Endothelial cell of umbilical vein (primary cell): ENCODE measurements at regions not wholly inside any gene's neighbourhood (a gene's known extent, or its start where the extent isn't known, plus 50 kb on each side); places are given as distances from the start of the nearest gene placed in this dataset.

Source experiments
- BruUV-seq: library from RNA; stranded (reverse); fragments of 400-500 nt; replicated peaks from 2 replicates; lab custom pipeline; 2021; lab: Mats Ljungman, UMichigan
- CTCF ChIA-PET: fragments of 300-600, 350-600 bp; sonication (Branson Sonifier 250); formaldehyde crosslinking; loops from one replicate; lab custom pipeline; 2021; ENCODE audit warnings: antibody characterized with exemption, inconsistent platforms; lab: Charles Lee
- POLR2A ChIA-PET: fragments of 300-600, 350-600 bp; sonication (Branson Sonifier 250); formaldehyde crosslinking; loops from one replicate; lab custom pipeline; 2021; ENCODE audit warnings: antibody characterized with exemption, inconsistent platforms; lab: Charles Lee
- DNase-seq: peaks from one replicate; pipeline ENCODE4 v3.0.0-alpha.2; 2011; ENCODE audit warnings: low read depth, low spot score
- FAIRE-seq: peaks from 2 replicates; lab custom pipeline; 2011; peaks lifted over from hg19 to GRCh38; lab: Jason Lieb, UNC
- H2AFZ ChIP-seq: 2 replicates; pipeline ENCODE4 v1.6.0; 2012; ENCODE audit warnings: low read depth, low read length, control low read depth, inconsistent platforms
- H3K27ac ChIP-seq: 2 replicates; pipeline ENCODE4 v1.5.1; 2011; ENCODE audit warnings: low read depth, mild to moderate bottlenecking, control low read depth, low read length, moderate library complexity; ENCODE audit not compliant: insufficient read depth
- H3K27me3 ChIP-seq, 2 experiments: 2 replicates each; pipeline versions ENCODE4 v1.6.0 to v1.6.1; 2011; ENCODE audit warnings: low read length in 2 of 2, mixed read lengths in 1 of 2; ENCODE audit not compliant: control insufficient read depth in 2 of 2, insufficient read depth in 2 of 2
- H3K36me3 ChIP-seq, 2 experiments: 2 replicates in 1 of 2; 3 replicates in 1 of 2; pipeline ENCODE4 v1.5.1; 2011; ENCODE audit warnings: low read length in 2 of 2, mild to moderate bottlenecking in 1 of 2, moderate library complexity in 1 of 2; ENCODE audit not compliant: control insufficient read depth in 2 of 2, insufficient read depth in 2 of 2; ENCODE audit errors: extremely low read depth in 1 of 2
- H3K4me1 ChIP-seq: 3 replicates; pipeline ENCODE4 v1.5.1; 2011; ENCODE audit warnings: mild to moderate bottlenecking, low read length; ENCODE audit not compliant: control insufficient read depth, insufficient read depth; ENCODE audit errors: extremely low read depth
- H3K4me2 ChIP-seq: 2 replicates; pipeline ENCODE4 v1.6.1; 2011; ENCODE audit warnings: low read length, control low read depth, mixed read lengths; ENCODE audit not compliant: insufficient read depth
- H3K4me3 ChIP-seq, 3 experiments: fragments of 200-600 bp in 1 of 3; sonication (generic), shearing (Covaris generic) in 1 of 3; replicated peaks in 1 of 3; 2 replicates each; pipeline ENCODE4 v1.5.1; 2011 to 2016; ENCODE audit warnings: control low read depth in 3 of 3, low read length in 3 of 3, mild to moderate bottlenecking in 2 of 3, inconsistent platforms in 1 of 3, low read depth in 1 of 3, moderate library complexity in 1 of 3; ENCODE audit not compliant: insufficient read depth in 1 of 3
- H3K79me2 ChIP-seq: 2 replicates; pipeline ENCODE4 v1.6.0; 2012; ENCODE audit warnings: low read length, inconsistent platforms; ENCODE audit not compliant: control insufficient read depth, insufficient read depth
- H3K9ac ChIP-seq: replicated peaks from 2 replicates; pipeline ENCODE3; 2011; ENCODE audit warnings: low read length, control low read depth; ENCODE audit not compliant: insufficient read depth; ENCODE audit errors: extremely low read depth
- H3K9me1 ChIP-seq: replicated peaks from 3 replicates; pipeline ENCODE4 v1.6.0; 2011; ENCODE audit warnings: mild to moderate bottlenecking, low read length; ENCODE audit not compliant: control insufficient read depth, insufficient read depth; ENCODE audit errors: extremely low read depth
- H3K9me3 ChIP-seq: replicated peaks from 2 replicates; pipeline ENCODE4 v1.5.1; 2012; ENCODE audit warnings: low read length, inconsistent platforms; ENCODE audit not compliant: control insufficient read depth, insufficient read depth
- H4K20me1 ChIP-seq: replicated peaks from 2 replicates; pipeline ENCODE3; 2011; ENCODE audit warnings: mild to moderate bottlenecking, low read length; ENCODE audit not compliant: control insufficient read depth, insufficient read depth; ENCODE audit errors: extremely low read depth
- CTCF ChIP-seq, 2 donors: IDR thresholded peaks; 1 replicate in 1 of 2; 2 replicates in 1 of 2; pipeline ENCODE4 v1.5.1; 2011; ENCODE audit warnings: low read length in 2 of 2, mild to moderate bottlenecking in 2 of 2, moderate library complexity in 2 of 2, control low read depth in 1 of 2, inconsistent platforms in 1 of 2, low read depth in 1 of 2; ENCODE audit not compliant: insufficient read depth in 1 of 2; ENCODE audit errors: extremely low read depth in 1 of 2
- EZH2 ChIP-seq: IDR thresholded peaks from 2 replicates; pipeline ENCODE4 v1.6.1; 2012; ENCODE audit warnings: borderline replicate concordance, low read depth, mild to moderate bottlenecking, moderate library complexity, low read length, inconsistent platforms; ENCODE audit not compliant: severe bottlenecking
- FOS ChIP-seq: IDR thresholded peaks from 2 replicates; pipeline ENCODE4 v1.6.1; 2011; ENCODE audit warnings: mild to moderate bottlenecking, low read length, moderate library complexity, borderline replicate concordance; ENCODE audit not compliant: insufficient read depth
- GATA2 ChIP-seq: IDR thresholded peaks from 2 replicates; pipeline ENCODE4 v1.7.0; 2011; ENCODE audit warnings: low read depth, mild to moderate bottlenecking, moderate library complexity, mixed read lengths, low read length; ENCODE audit not compliant: insufficient read length, insufficient read depth
- JUN ChIP-seq: IDR thresholded peaks from 2 replicates; pipeline ENCODE4 v1.6.1; 2011; ENCODE audit warnings: borderline replicate concordance, low read depth; ENCODE audit not compliant: insufficient read length, insufficient read depth
- MAX ChIP-seq: IDR thresholded peaks from 2 replicates; pipeline ENCODE4 v1.6.1; 2011; ENCODE audit not compliant: insufficient read depth, insufficient read length
- MYC ChIP-seq: IDR thresholded peaks from one replicate; pipeline ENCODE4 v1.6.1; 2011; ENCODE audit warnings: mild to moderate bottlenecking, low read depth, low read length
- POLR2A ChIP-seq: IDR thresholded peaks from 2 replicates; pipeline ENCODE4 v1.6.1; 2012; ENCODE audit warnings: low read depth, mild to moderate bottlenecking, control low read depth, low read length
- POLR2AphosphoS5 ChIP-seq: IDR thresholded peaks from 2 replicates; pipeline ENCODE4 v1.6.1; 2012; ENCODE audit warnings: low read depth, mild to moderate bottlenecking, control low read depth, low read length, moderate library complexity; ENCODE audit not compliant: insufficient read depth
- dilution Hi-C: fragments of 300-500 bp; cut with MboI; formaldehyde crosslinking; loops from one replicate; pipeline ENCODE4 v1.15.0; 2019; ENCODE audit warnings: low sequenced_read_pairs; ENCODE audit not compliant: extremely low pct_ligation_motif_present
- intact Hi-C: fragments of 100-400 bp; cut with micrococcal nuclease; formaldehyde crosslinking; loops from one replicate; pipeline ENCODE4 v1.10.0; 2022

GRCh38 chr9:89714321-89714720 is 109.5 kb downstream of the GADD45G start:
- Histone ChIP-seq H2AFZ (no peak overlapping the region), H3K9ac (no peak overlapping the region), H3K27ac (no peak overlapping the region), H3K9me1 (no peaks in the 10 kb centered on the region), H4K20me1 (no peaks in the 10 kb centered on the region), H3K9me3 (no peaks in the 10 kb centered on the region), H3K27me3 (no peaks in the 10 kb centered on the region), H3K4me1 (no peaks in the 10 kb centered on the region), H3K36me3 (no peaks in the 10 kb centered on the region), H3K79me2 (no peaks in the 10 kb centered on the region), H3K4me2 (no peak overlapping the region), H3K4me3 (no peak overlapping the region)
- FAIRE-seq (no peak), DNase-seq (no peak)
- POLR2A ChIA-PET: no interaction called here
- dilution Hi-C loops (loop anchor here (10.0 kb wide), 1 partner anchor 60 kb away; no protein-coding TSS in a partner anchor), intact Hi-C loops (no loop called here)
- CTCF ChIA-PET: interaction anchor here (0.7 kb wide), 1 partner anchor 11 kb away, joined by 4 read pairs; no protein-coding TSS in a partner anchor
- TF ChIP-seq CTCF (IDR thresholded peaks at IDR 0.05; ENCODE audit: extremely low read depth in 1 of 2, insufficient read depth in 1 of 2, low read depth in 1 of 2, low read length in 2 of 2): no peak
- no peak for TF ChIP-seq JUN
- no peak for TF ChIP-seq POLR2AphosphoS5
- BruUV-seq: no TSS peak

- Histone ChIP-seq H3K27ac (no peak overlapping the region), H3K9ac (no peak overlapping the region), H3K79me2 (no peaks in the 10 kb centered on the region), H3K4me3 (no peak overlapping the region), H2AFZ (no peak overlapping the region), H3K4me1 (no peaks in the 10 kb centered on the region), H3K4me2 (no peak overlapping the region), H3K27me3 (no peaks in the 10 kb centered on the region), H3K9me1 (no peaks in the 10 kb centered on the region), H4K20me1 (no peaks in the 10 kb centered on the region), H3K9me3 (no peaks in the 10 kb centered on the region), H3K36me3 (no peaks in the 10 kb centered on the region)
- no peak for FAIRE-seq
- TF ChIP-seq CTCF (IDR thresholded peaks at IDR 0.05; ENCODE audit: extremely low read depth in 1 of 2, insufficient read depth in 1 of 2, low read depth in 1 of 2, low read length in 2 of 2) (no peak), EZH2 (no peak), POLR2AphosphoS5 (no peak), POLR2A (no peak), MAX (no peak), JUN (no peak), FOS (no peak), GATA2 (no peak), MYC (no peak)
- BruUV-seq: no TSS peak
- ChIA-PET POLR2A (no interaction called here), CTCF (interaction anchor here (0.7 kb wide), 1 partner anchor 18 kb away, joined by 3 read pairs; no protein-coding TSS in a partner anchor)
- intact Hi-C loops (no loop called here), dilution Hi-C loops (loop anchor here (10.0 kb wide), 1 partner anchor 59 kb away; no protein-coding TSS in a partner anchor)
- DNase-seq: no peak
Measured at GRCh38 chr9:89715318-89715858, 110.6 kb downstream of the GADD45G start.
